OCI-LY7 (cell line): ENCODE measurements at regions not wholly inside any gene's neighbourhood (a gene's known extent, or its start where the extent isn't known, plus 50 kb on each side); places are given as distances from the start of the nearest gene placed in this dataset.

Experiments used
- CTCF ChIP-seq: fragments of 200-600 bp; sonication (generic); conservative IDR thresholded peaks from 2 replicates; pipeline ENCODE4 v1.5.1; 2014; ENCODE audit warnings: mild to moderate bottlenecking, antibody characterized with exemption, low read length, moderate library complexity, mixed read lengths
- EZH2phosphoT487 ChIP-seq: fragments of 200-600 bp; sonication (generic); IDR thresholded peaks from 2 replicates; pipeline ENCODE4 v1.6.1; 2018; ENCODE audit warnings: low read depth, borderline replicate concordance, mild to moderate bottlenecking, mixed run types, antibody characterized with exemption, low read length, moderate library complexity, mixed read lengths

GRCh38 chr10:128230401-128230800, 104.2 kb upstream of the MKI67 start:
- TF ChIP-seq CTCF, result no peak
- TF ChIP-seq EZH2phosphoT487, result no peak
